ENCODE measurements at regions not wholly inside any gene's neighbourhood (a gene's known extent, or its start where the extent isn't known, plus 50 kb on each side); places are given as distances from the start of the nearest gene placed in this dataset.

DNA sequence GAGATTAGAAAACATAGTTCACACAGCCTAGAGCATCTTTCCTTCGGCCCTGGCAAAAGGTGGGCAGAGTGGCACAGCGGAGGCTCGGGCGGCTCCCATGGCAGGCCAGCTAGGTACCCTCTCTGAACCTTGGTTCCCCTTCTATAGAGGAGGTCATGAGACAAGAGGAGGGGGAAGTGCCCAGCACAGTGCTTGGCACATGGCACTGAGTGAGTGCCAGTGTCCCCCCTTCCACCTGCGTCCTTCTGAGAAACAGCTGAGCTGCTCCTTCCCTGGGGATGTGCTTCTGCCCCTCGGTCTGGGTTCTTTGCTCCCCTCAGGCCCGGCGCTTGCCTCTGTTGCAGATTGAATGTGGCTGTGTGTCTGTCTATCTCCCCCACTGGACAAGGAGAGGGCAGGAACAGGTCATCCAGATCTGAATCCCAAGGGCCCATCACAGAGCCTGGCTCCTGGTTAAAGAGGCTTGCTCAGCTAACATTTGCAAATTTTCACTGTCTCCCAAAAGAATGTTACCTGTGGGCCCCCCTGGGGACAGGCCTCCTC is 165.6 kb downstream of the USP12 start:
- no peak for DNase-seq (ENCODE audit: low spot score)
- POLR2A ChIA-PET (ENCODE audit: low non-redundant PET): no interaction called here
- CTCF ChIA-PET: no interaction called here
- H3K27ac ChIP-seq: no peak overlapping the region
- TF ChIP-seq, protein P1, sequence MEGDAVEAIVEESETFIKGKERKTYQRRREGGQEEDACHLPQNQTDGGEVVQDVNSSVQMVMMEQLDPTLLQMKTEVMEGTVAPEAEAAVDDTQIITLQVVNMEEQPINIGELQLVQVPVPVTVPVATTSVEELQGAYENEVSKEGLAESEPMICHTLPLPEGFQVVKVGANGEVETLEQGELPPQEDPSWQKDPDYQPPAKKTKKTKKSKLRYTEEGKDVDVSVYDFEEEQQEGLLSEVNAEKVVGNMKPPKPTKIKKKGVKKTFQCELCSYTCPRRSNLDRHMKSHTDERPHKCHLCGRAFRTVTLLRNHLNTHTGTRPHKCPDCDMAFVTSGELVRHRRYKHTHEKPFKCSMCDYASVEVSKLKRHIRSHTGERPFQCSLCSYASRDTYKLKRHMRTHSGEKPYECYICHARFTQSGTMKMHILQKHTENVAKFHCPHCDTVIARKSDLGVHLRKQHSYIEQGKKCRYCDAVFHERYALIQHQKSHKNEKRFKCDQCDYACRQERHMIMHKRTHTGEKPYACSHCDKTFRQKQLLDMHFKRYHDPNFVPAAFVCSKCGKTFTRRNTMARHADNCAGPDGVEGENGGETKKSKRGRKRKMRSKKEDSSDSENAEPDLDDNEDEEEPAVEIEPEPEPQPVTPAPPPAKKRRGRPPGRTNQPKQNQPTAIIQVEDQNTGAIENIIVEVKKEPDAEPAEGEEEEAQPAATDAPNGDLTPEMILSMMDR (conservative IDR thresholded peaks at IDR 0.05; ENCODE audit: low read depth): no peak

DNA sequence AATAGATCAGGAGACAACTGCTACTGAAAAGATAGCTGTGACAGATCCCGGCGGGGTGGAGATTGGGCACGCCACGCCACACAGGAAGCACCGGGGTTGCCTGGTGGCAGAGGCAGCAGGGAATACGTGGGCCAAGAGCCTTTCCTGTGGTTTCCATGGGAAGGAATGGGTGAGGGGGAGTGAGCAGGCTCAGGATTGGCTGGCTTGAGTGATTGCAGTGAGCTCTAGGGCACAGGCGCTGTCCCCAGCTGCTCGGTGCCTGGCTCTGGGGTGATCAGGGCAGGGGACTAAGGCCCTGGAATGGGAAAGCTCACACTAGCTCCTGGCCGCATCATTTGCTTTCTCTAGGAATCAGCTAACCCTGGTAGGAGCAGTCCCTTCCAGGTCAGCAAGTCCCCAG is 166.1 kb downstream of the USP12 start:
- H3K27ac ChIP-seq: no peak overlapping the region
- CTCF ChIA-PET: no interaction called here
- DNase-seq (ENCODE audit: low spot score): no peak
- POLR2A ChIA-PET (ENCODE audit: low non-redundant PET): no interaction called here
- TF ChIP-seq, protein P1 (conservative IDR thresholded peaks at IDR 0.05; ENCODE audit: low read depth): no peak

DNA sequence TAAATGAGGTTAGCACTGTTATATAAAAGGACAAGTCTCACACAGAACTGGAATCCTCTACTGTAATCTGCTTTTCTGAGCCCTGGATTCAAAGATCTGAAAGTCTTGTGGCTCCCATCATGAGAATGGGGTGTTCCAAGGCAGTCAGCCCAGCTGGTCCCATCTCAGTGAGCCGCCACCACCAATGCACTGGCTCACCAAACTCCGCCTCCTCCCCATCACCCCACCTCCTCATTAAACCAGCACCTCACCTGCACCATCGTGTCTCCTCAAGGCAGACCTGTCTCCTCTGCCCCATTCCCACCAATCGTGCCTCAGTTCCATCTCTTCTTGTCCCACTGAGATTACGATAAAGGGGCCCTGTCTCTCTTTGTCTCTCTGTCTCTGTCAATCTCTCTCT is 166.7 kb downstream of the USP12 start:
- H3K27ac ChIP-seq: no peak overlapping the region
- POLR2A ChIA-PET (ENCODE audit: low non-redundant PET): no interaction called here
- CTCF ChIA-PET: interaction anchor here (0.7 kb wide), 1 partner anchor 293 kb away, joined by 3 read pairs; no protein-coding TSS in a partner anchor
- TF ChIP-seq, protein P1 (conservative IDR thresholded peaks at IDR 0.05; ENCODE audit: low read depth): no peak
- no peak for DNase-seq (ENCODE audit: low spot score)

DNA sequence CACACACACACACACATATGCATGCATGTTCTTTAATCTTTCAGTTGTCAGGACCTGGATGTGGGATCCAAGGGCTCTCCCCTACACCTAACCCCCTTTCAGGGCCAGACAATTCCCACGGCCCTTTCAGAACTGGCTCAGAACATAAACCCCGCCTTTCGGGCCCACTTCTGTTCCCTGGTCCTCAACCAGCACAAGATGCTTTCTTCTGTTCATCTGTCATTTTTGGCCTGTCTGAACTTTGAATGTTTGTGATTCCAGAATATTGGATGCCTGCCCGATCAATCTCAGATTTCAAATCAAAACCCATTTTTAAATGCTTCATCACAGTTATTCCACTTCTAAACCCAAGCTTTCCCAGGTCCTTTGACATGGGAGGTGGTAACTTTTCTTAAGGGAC is 167.3 kb downstream of the USP12 start:
- no peak overlapping the region for H3K27ac ChIP-seq
- no peak for DNase-seq (ENCODE audit: low spot score)
- POLR2A ChIA-PET (ENCODE audit: low non-redundant PET): no interaction called here
- CTCF ChIA-PET: interaction anchor here (0.7 kb wide), 1 partner anchor 293 kb away, joined by 3 read pairs; no protein-coding TSS in a partner anchor
- TF ChIP-seq, protein P1 (conservative IDR thresholded peaks at IDR 0.05; ENCODE audit: low read depth): no peak

DNA sequence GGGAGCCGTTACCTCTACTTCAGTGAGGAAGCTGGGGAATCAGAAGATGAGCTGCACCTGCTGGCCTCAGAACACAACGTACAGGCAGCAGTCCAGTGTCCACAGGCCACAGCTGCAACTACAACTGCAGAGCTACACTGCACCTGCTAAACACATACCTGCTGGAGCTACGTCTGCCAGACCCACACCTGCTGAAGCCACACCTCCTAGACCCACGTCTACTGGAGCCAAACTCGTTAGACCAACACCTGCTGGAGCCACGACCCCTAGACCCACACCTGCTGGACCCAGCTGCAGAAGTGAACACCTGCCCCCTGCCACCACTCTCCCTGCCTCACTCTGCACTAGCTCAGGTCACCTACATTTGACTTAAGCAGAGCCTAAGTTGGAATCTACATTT is 169.9 kb downstream of the USP12 start:
- DNase-seq (ENCODE audit: low spot score): no peak
- ChIA-PET CTCF (interaction anchor here (0.5 to 0.7 kb wide), 2 partner anchors 42 to 357 kb away, joined by 3 to 4 read pairs; no protein-coding TSS in a partner anchor), POLR2A (ENCODE audit: low non-redundant PET) (no interaction called here)
- TF ChIP-seq, protein P1 (conservative IDR thresholded peaks at IDR 0.05; ENCODE audit: low read depth): no peak
- no peak overlapping the region for H3K27ac ChIP-seq

DNA sequence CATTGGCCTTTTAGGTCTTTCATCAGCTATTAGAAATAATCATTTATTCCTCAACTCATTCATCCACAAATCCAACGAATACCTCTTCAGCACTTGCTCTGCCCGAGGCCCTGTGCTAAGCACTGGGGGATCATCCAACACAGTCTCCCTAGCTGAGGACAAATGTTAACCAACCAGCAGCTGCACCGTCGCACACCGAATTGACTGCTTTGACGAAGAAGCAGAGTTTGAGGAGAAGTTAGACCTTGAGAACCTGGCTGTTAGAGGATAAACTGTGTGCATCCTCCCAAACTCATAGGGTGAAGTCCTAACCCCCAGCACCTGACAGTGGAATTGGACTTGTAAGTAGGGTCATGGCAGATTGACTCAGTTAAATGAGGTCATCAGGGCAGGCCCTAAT is 170.9 kb downstream of the USP12 start:
- TF ChIP-seq, protein P1 (conservative IDR thresholded peaks at IDR 0.05; ENCODE audit: low read depth): no peak
- CTCF ChIA-PET: no interaction called here
- POLR2A ChIA-PET (ENCODE audit: low non-redundant PET): no interaction called here
- H3K27ac ChIP-seq: no peak overlapping the region
- no peak for DNase-seq (ENCODE audit: low spot score)
